ENCODE measurements at regions not wholly inside any gene's neighbourhood (a gene's known extent, or its start where the extent isn't known, plus 50 kb on each side); places are given as distances from the start of the nearest gene placed in this dataset.

GRCh38 chr6:144746902-144747469 is 461.9 kb downstream of the UTRN start:
- FAIRE-seq = no peak

More at GRCh38 chr6:144746902-144747469, 461.9 kb downstream of the UTRN start:
- Histone ChIP-seq H2BK20ac (ENCODE audit: low read length) (no peak overlapping the region), H3K4me2 (ENCODE audit: insufficient read depth in 1 of 2, low read depth in 2 of 2, low read length in 2 of 2) (no peak overlapping the region), H4K8ac (ENCODE audit: extremely low read depth, insufficient read depth, low read length) (no peak overlapping the region), H3K18ac (ENCODE audit: extremely low read depth, low read length) (no peak overlapping the region), H3K27ac (ENCODE audit: low read depth, low read length) (no peak overlapping the region), H3K56ac (replicated peaks; ENCODE audit: insufficient read length, low read depth, low read length) (no peak overlapping the region), H3K79me1 (ENCODE audit: low read depth, low read length) (no peaks in the 10 kb centered on the region), H4K5ac (ENCODE audit: insufficient read length, low read depth, low read length) (no peak overlapping the region), H3K27me3 (replicated peaks in 1 of 4; ENCODE audit: control insufficient read depth in 3 of 4, extremely low read depth in 1 of 4, insufficient read depth in 3 of 4, low read length in 3 of 4) (no peaks in the 10 kb centered on the region), H3K4me3 (ENCODE audit: extremely low read depth in 1 of 4, insufficient read depth in 2 of 4, low read depth in 3 of 4, low read length in 4 of 4) (no peak overlapping the region), H4K91ac (replicated peaks; ENCODE audit: insufficient read length, low read length) (no peak overlapping the region), H2BK5ac (ENCODE audit: low read depth, low read length) (no peak overlapping the region), H3K36me3 (ENCODE audit: control insufficient read depth in 2 of 4, insufficient read depth in 4 of 4, low read length in 3 of 4) (peaks cover 0 to 3% (median 1%) of the 10 kb centered on the region in 4 experiments; a peak in 2 of 8 replicates), H3K23ac (ENCODE audit: insufficient read length) (no peak overlapping the region), H3K9ac (replicated peaks in 1 of 4; ENCODE audit: extremely low read depth in 1 of 4, low read depth in 3 of 4, low read length in 3 of 4) (no peak overlapping the region), H2BK15ac (ENCODE audit: low read length) (no peak overlapping the region), H3K4ac (replicated peaks; ENCODE audit: insufficient read length, low read depth, low read length) (no peak overlapping the region), H2BK12ac (ENCODE audit: low read depth, low read length) (no peak overlapping the region), H3K79me2 (ENCODE audit: control insufficient read depth in 1 of 2, insufficient read depth in 2 of 2, low read length in 2 of 2) (no peaks in the 10 kb centered on the region), H2BK120ac (replicated peaks; ENCODE audit: low read depth, low read length) (no peak overlapping the region), H3K23me2 (ENCODE audit: low read depth, low read length) (no peaks in the 10 kb centered on the region), H2AK5ac (ENCODE audit: low read depth, low read length) (no peak overlapping the region), H3K14ac (ENCODE audit: insufficient read length) (no peak overlapping the region), H3K4me1 (replicated peaks in 1 of 4; ENCODE audit: control insufficient read depth in 3 of 4, insufficient read depth in 4 of 4, low read length in 3 of 4) (peaks cover 2 to 8% (median 6%) of the 10 kb centered on the region in 4 experiments; a peak in 4 of 7 replicates), H4K20me1 (replicated peaks in 1 of 2; ENCODE audit: control insufficient read depth in 1 of 2, insufficient read depth in 2 of 2, low read length in 2 of 2) (no peaks in the 10 kb centered on the region), H3K9me3 (ENCODE audit: insufficient read depth in 2 of 2, low read depth in 1 of 2, low read length in 1 of 2) (no peaks in the 10 kb centered on the region), H2AFZ (ENCODE audit: low read length) (no peak overlapping the region)
- ChIA-PET POLR2A (ENCODE audit: partially characterized antibody) (no interaction called here), CTCF (ENCODE audit: partially characterized antibody) (no interaction called here)
- DNase-seq (ENCODE audit: low read depth in 1 of 2, low spot score in 2 of 2) = no peak
- 94% methylated on average over 1 of the region's 1 CpG; no CpG with 5 or more reads in 1 of the 2 experiments for WGBS, 2 experiments (ENCODE audit: extremely low coverage in 1 of 2, insufficient coverage in 1 of 2, insufficient read length in 1 of 2, insufficient replicate concordance in 2 of 2, low coverage in 1 of 2, low lambda C conversion rate in 2 of 2, missing lambda C conversion rate in 1 of 2)
- TF ChIP-seq RXRA (IDR thresholded peaks at IDR 0.05; ENCODE audit: insufficient read depth, low read depth, low read length) (no peak), GTF2F1 (IDR thresholded peaks at IDR 0.05; ENCODE audit: borderline replicate concordance, low read depth, low read length) (no peak), RAD21 (IDR thresholded peaks at IDR 0.05 in 1 of 2, conservative IDR thresholded peaks at IDR 0.05 in 1 of 2; ENCODE audit: low read depth in 2 of 2, low read length in 2 of 2) (no peak), SP2 (IDR thresholded peaks at IDR 0.05; ENCODE audit: low read length) (no peak), RNF2 (IDR thresholded peaks at IDR 0.05; ENCODE audit: borderline replicate concordance, low read depth, low read length, missing control alignments, poor library complexity, severe bottlenecking) (no peak), HDAC2 (IDR thresholded peaks at IDR 0.05; ENCODE audit: borderline replicate concordance in 1 of 2, low read depth in 2 of 2, low read length in 2 of 2) (no peak), CHD2 (IDR thresholded peaks at IDR 0.05; ENCODE audit: low read length) (no peak), ASH2L (IDR thresholded peaks at IDR 0.05; ENCODE audit: low read length) (no peak), BACH1 (IDR thresholded peaks at IDR 0.05; ENCODE audit: low read length) (no peak), POLR2A (IDR thresholded peaks at IDR 0.05; ENCODE audit: control extremely low read depth in 1 of 2, low read depth in 2 of 2, low read length in 2 of 2) (no peak), NRF1 (IDR thresholded peaks at IDR 0.05; ENCODE audit: low read depth, low read length) (no peak), EZH2 (IDR thresholded peaks at IDR 0.05; ENCODE audit: low read depth, low read length, severe bottlenecking) (no peak)
- TF ChIP-seq, protein P1, sequence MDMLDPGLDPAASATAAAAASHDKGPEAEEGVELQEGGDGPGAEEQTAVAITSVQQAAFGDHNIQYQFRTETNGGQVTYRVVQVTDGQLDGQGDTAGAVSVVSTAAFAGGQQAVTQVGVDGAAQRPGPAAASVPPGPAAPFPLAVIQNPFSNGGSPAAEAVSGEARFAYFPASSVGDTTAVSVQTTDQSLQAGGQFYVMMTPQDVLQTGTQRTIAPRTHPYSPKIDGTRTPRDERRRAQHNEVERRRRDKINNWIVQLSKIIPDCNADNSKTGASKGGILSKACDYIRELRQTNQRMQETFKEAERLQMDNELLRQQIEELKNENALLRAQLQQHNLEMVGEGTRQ (IDR thresholded peaks at IDR 0.05; ENCODE audit: low read length) = no peak

Measured in H1 (cell line).